ENCODE measurements at regions not wholly inside any gene's neighbourhood (a gene's known extent, or its start where the extent isn't known, plus 50 kb on each side); places are given as distances from the start of the nearest gene placed in this dataset.

GRCh38 chr2:19503406-19503805, 145.0 kb upstream of the OSR1 start:
- TF ChIP-seq, protein P1, sequence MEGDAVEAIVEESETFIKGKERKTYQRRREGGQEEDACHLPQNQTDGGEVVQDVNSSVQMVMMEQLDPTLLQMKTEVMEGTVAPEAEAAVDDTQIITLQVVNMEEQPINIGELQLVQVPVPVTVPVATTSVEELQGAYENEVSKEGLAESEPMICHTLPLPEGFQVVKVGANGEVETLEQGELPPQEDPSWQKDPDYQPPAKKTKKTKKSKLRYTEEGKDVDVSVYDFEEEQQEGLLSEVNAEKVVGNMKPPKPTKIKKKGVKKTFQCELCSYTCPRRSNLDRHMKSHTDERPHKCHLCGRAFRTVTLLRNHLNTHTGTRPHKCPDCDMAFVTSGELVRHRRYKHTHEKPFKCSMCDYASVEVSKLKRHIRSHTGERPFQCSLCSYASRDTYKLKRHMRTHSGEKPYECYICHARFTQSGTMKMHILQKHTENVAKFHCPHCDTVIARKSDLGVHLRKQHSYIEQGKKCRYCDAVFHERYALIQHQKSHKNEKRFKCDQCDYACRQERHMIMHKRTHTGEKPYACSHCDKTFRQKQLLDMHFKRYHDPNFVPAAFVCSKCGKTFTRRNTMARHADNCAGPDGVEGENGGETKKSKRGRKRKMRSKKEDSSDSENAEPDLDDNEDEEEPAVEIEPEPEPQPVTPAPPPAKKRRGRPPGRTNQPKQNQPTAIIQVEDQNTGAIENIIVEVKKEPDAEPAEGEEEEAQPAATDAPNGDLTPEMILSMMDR (IDR thresholded peaks at IDR 0.05), result no peak
- TF ChIP-seq POLR2A (IDR thresholded peaks at IDR 0.05) (no peak), POLR2AphosphoS5 (IDR thresholded peaks at IDR 0.05) (no peak), EP300 (IDR thresholded peaks at IDR 0.05) (no peak)
